NCI-H1417 (cell line): ENCODE measurements at regions not wholly inside any gene's neighbourhood (a gene's known extent, or its start where the extent isn't known, plus 50 kb on each side); places are given as distances from the start of the nearest gene placed in this dataset.
A peak's percentile ranks its signal among the peaks of the same experiment; 100 is the strongest.
"Not testable (repeated sequence)": the region's sequence is repeated elsewhere in the genome, so short reads cannot be mapped to it uniquely, and the experiment has no call there.

Experiments
- DNase-seq, 3 experiments: peaks; one replicate each; lab custom pipeline; 2025; lab: John Stamatoyannopoulos, UW

- DNase-seq: peak in 1 of 3 experiments; percentile 15
These were observed 1643.5 kb downstream of the TP53TG3F start for GRCh38 chr16:35102780-35103403.

DNA sequence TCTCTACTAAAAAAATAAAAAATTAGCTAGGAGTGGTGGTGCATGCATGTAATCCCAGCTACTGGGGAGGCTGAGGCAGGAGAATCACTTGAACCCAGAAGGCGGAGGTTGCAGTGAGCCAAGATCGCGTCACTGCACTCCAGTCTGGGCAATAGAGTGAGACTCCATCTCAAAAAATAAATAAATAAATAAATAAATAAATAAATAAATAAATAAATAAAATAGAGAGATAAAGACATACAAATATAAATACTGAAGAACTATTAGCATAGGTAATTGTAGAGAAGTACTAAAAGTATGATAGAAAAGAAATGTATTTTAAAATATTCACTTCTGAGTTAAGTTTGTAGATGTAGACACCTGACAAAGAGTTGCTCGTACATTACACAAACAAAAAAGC is 1652.4 kb downstream of the TP53TG3F start:
- not testable (repeated sequence) for DNase-seq

- DNase-seq: no peak
These were observed 1672.0 kb downstream of the TP53TG3F start for GRCh38 chr16:35131429-35131828.

- no peak for DNase-seq
These were observed 1675.1 kb downstream of the TP53TG3F start for GRCh38 chr16:35134471-35134870.

- no peak for DNase-seq
These were observed 1681.0 kb downstream of the TP53TG3F start for GRCh38 chr16:35140293-35140986.

- no peak for DNase-seq
These were observed 1681.9 kb downstream of the TP53TG3F start for GRCh38 chr16:35141303-35141702.

GRCh38 chr16:35142147-35142808 is 1682.9 kb downstream of the TP53TG3F start:
- DNase-seq: no peak

DNA sequence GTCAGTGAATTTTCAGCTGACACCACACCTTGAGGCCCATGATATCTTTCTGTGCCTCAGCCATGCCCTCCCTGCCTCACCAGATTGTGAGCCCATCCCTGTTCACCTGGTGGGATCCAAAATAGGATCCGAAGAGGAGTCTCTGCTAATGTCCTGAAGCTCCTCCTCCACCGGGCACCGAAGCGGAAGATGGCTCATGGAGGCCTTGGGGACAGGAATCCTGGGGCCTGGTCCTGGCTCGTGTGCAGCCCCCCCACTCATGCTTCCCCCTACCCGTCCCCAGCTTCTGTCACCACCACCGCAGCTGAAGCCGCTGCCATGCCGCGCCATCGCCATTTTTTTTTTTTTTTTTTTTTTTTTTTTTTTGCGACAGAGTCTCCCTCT is 1683.4 kb downstream of the TP53TG3F start:
- DNase-seq: no peak

DNA sequence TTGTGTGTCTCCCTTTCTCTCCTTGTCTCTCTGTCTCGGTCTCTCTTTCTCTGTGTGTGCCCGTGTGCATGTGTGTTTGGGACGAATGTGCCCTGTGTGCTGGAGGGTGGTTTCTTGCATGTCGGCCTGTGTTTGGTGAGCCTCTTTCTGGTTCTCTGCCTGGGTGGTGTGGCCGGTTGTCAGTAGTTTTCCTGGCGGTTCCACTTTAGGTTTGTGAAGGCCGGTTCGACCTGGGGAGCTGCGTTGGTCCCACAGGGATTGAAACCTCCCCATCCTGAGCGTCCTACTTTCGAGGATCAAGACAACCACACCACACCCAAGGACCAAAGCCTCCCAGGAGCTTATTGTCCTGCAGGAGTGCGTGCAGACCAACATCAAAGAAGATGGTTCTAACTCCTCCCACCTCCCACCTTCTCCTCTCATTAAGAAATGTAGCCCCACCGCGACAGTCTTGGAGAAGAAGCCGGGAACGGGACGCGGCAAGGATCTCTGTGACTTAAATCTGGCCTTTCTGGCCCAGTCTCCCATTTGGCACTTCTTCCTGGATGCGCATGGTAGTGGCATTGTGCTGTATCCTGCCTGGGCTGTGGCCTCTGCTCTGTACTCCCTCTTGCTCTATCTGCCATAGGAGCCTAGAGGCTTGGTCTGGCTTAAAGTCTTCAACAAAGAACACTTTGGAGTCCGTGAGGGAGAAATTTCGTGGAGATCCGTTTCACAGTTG is 1685.0 kb downstream of the TP53TG3F start:
- DNase-seq: no peak

GRCh38 chr16:35146031-35146710 is 1686.8 kb downstream of the TP53TG3F start:
- DNase-seq: no peak

- no peak for DNase-seq
These were observed 1687.5 kb downstream of the TP53TG3F start for GRCh38 chr16:35146723-35147458.

DNA sequence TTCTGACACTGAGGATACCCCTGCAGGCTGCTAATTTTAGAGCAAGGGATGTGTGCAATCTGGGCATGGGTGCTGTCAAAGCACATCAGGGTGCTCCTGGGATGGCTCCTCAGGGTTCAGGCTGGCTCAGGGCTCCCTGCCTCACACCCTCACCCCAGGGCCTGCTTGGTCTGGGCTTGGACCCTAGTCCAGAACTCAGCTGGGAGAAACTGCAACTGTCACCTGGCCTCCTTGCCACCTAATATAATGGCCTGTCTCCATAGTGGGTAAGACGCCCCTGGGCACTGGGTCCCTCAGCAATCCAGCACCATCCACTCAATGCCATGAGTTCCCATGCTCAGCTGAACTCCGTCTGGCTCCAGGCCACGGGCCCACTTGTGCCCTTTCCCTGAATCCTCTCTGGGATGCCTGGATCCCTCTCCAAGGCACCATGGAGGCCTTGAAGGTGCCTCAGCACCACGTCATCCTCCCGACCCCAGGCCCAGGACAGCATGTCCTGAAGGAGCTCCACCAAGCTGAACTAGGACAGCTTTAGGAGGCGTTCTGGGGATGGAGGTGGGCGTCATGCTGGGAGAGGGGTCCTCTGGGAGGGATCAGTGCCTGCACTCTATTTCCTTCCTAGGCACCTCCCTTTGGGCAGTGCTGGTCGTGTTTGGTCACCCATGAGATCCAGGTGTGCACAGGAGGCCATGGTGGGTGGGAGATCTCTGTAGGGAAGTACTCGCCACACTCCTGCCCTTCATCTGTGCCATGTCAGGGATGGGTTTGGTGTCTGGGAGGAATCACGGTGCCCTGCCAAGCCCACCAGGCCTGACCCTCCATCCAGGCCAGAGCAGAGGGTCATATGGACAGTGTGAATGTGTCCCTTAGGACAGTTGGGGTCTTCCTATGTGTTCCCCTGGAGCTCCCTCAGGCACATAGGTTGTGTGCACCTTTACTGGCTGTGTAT is 1688.4 kb downstream of the TP53TG3F start:
- DNase-seq: no peak

DNA sequence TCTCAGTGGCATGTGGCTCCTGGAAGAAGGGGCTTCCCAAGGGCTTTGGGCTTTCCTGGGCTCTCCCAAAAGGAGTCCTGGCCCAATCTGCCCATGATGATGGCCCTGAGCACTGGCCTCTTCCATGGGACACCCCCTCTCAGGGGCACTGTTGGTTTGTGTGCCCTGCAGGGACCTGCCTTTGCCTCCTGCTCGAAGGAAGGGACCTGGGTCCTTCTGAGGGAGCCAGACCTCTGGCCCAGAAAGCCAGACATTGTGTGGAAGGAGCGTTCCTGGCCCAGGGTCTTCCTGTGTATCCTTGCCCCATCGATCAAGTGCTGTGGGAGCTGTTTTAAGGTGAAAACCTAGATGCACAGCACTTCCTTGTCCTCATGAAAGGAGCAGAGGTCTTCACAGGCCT is 1689.3 kb downstream of the TP53TG3F start:
- no peak for DNase-seq

- DNase-seq: no peak
These were observed 1690.1 kb downstream of the TP53TG3F start for GRCh38 chr16:35149550-35149949.

DNA sequence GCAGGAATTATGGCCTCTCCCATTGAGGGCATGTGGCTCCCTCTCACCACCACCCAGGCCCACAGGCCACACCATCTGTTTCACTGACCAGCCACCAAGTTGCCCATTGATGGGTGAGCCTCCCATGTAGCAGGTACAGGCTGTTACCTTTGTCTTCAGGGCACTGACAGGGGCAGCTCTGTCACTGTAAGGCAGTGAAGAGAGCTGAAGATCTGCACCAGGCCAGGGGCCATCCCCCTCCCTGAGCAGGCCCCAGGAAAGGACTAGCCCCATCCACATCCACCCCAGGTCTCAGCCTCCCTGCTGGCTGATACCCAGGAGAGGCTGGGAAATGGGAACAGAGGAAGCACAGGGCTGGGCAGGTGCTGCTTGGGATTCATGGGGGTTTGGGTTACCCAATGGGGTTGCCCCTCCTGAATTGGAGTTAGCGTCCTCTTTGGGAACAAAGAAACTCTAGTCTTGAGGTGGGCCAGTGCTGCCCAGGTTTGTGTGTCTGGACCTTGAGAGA is 1691.4 kb downstream of the TP53TG3F start:
- DNase-seq: no peak

- no peak for DNase-seq
These were observed 1692.7 kb downstream of the TP53TG3F start for GRCh38 chr16:35152067-35152627.

- no peak for DNase-seq
These were observed 1695.2 kb downstream of the TP53TG3F start for GRCh38 chr16:35154627-35155026.

DNA sequence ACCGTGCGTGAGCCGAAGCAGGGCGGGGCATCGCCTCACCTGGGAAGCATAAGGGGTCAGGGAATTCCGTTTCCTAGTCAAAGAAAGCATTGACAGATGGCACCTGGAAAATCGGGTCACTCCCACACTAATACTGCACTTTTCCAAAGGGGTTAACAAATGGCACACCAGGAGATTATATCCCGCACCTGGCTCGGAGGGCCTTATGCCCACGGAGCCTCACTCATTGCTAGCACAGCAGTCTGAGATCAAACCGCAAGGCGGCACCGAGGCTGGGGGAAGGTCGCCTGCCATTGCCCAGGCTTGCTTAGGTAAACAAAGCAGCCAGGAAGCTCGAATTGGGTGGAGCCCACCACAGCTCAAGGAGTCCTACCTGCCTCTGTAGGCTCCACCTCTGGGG is 1698.1 kb downstream of the TP53TG3F start:
- not testable (repeated sequence) for DNase-seq

DNA sequence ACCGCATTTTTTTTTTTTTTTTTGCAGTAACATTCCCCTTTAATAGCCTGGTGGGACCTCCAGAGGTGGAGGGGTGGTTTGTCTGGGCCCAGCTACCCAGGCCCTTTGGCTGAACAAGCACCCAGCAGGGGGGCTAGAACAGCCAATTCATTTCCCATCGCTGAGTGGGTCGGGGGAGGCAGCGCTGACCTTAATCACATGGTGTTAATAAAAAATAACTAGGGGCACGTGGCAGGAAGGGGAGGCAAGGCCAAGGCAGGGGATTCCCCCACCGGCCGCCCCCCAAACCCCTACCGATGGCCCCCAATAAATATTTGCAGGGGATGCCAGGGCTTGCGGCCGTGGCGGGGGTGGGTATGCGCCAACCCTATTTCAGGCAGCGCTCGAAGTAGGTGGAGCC is 1709.9 kb downstream of the TP53TG3F start:
- not testable (repeated sequence) for DNase-seq

- DNase-seq: not testable (repeated sequence)
These were observed 1710.6 kb downstream of the TP53TG3F start for GRCh38 chr16:35170061-35170460.
